Panc1 (cell line): ENCODE measurements at regions not wholly inside any gene's neighbourhood (a gene's known extent, or its start where the extent isn't known, plus 50 kb on each side); places are given as distances from the start of the nearest gene placed in this dataset.

Experiments used
- ATAC-seq: fragments of 200-7000 bp; cut with Tn5 transposase; 2 replicates; pipeline ENCODE4 v1.9.1; 2020; ENCODE audit warnings: mild to moderate bottlenecking, moderate library complexity
- BruUV-seq: library from RNA; stranded (reverse); fragments of 400-500 nt; replicated peaks from 2 replicates; lab custom pipeline; 2021; lab: Mats Ljungman, UMichigan
- CTCF ChIA-PET: fragments of 300-600 bp; sonication (Branson Sonifier 250); formaldehyde crosslinking; loops from one replicate; lab custom pipeline; 2022; ENCODE audit warnings: antibody characterized with exemption; lab: Charles Lee
- POLR2A ChIA-PET: fragments of 300-600 bp; sonication (Branson Sonifier 250); formaldehyde crosslinking; loops from one replicate; lab custom pipeline; 2022; ENCODE audit warnings: antibody characterized with exemption; lab: Charles Lee
- DNase-seq: peaks from one replicate; pipeline ENCODE4 v3.0.0-alpha.2; 2010; ENCODE audit warnings: low read depth, low spot score
- H3K27ac ChIP-seq: 2 replicates; pipeline ENCODE4 v1.5.1; 2011; ENCODE audit warnings: mild to moderate bottlenecking, low read length, inconsistent platforms
- H3K27me3 ChIP-seq: fragments of 200-500 bp; sonication (Bioruptor generic); 2 replicates; pipeline ENCODE4 v1.6.0; 2014; ENCODE audit warnings: low read length, inconsistent platforms; ENCODE audit not compliant: control insufficient read depth, insufficient read depth
- H3K36me3 ChIP-seq: fragments of 200-500 bp; sonication (Bioruptor generic); 2 replicates; pipeline ENCODE4 v1.5.1; 2014; ENCODE audit warnings: inconsistent platforms, mild to moderate bottlenecking, low read length, moderate library complexity; ENCODE audit not compliant: control insufficient read depth, insufficient read depth
- H3K4me1 ChIP-seq: 2 replicates; pipeline ENCODE4 v1.5.1; 2011; ENCODE audit warnings: inconsistent platforms, mild to moderate bottlenecking, low read length, moderate library complexity; ENCODE audit not compliant: control insufficient read depth, insufficient read depth
- H3K4me3 ChIP-seq, 2 experiments: 2 replicates each; pipeline ENCODE4 v1.5.1; 2011 to 2012; ENCODE audit warnings: low read depth in 2 of 2, low read length in 2 of 2, mild to moderate bottlenecking in 2 of 2, inconsistent platforms in 1 of 2, moderate library complexity in 1 of 2
- H3K9me3 ChIP-seq: fragments of 200-500 bp; sonication (Bioruptor generic); 2 replicates; pipeline ENCODE4 v1.5.1; 2014; ENCODE audit warnings: low read depth, mild to moderate bottlenecking, inconsistent platforms, low read length, moderate library complexity; ENCODE audit not compliant: control insufficient read depth, insufficient read depth
- POLR2AphosphoS5 ChIP-seq: IDR thresholded peaks from 2 replicates; pipeline ENCODE4 v1.6.1; 2012; ENCODE audit warnings: mild to moderate bottlenecking, low read depth, low read length, moderate library complexity
- SIN3A ChIP-seq: IDR thresholded peaks from 2 replicates; pipeline ENCODE4 v1.6.1; 2012; ENCODE audit warnings: low read depth, mild to moderate bottlenecking, low read length, moderate library complexity, borderline replicate concordance; ENCODE audit not compliant: insufficient read depth
- TCF7L2 ChIP-seq: IDR thresholded peaks from 2 replicates; pipeline ENCODE4 v1.6.1; 2011; ENCODE audit warnings: mild to moderate bottlenecking, low read depth, low read length, inconsistent platforms
- in situ Hi-C: cut with HindIII; loops from 2 replicates; pipeline ENCODE4 v1.10.0; 2016; ENCODE audit warnings: low sequenced_read_pairs, low pct_unique_long_range_greater_than_20kb
- intact Hi-C: fragments of 100-400 bp; cut with micrococcal nuclease; formaldehyde crosslinking; loops from one replicate; pipeline ENCODE4 v1.10.0; 2022; ENCODE audit not compliant: unreplicated experiment
- TF ChIP-seq, protein P1 (sequence below), 2 experiments: IDR thresholded peaks; 2 replicates each; pipeline ENCODE4 v1.6.1; 2011 to 2012; ENCODE audit warnings: low read depth in 2 of 2, control low read depth in 1 of 2, low read length in 1 of 2, mild to moderate bottlenecking in 1 of 2, moderate library complexity in 1 of 2; ENCODE audit not compliant: insufficient read depth in 1 of 2
- TF ChIP-seq, protein P2 (sequence below): fragments of 450-650 bp; IDR thresholded peaks from 2 replicates; pipeline ENCODE4 v1.5.1; 2017; ENCODE audit warnings: mild to moderate bottlenecking

DNA sequence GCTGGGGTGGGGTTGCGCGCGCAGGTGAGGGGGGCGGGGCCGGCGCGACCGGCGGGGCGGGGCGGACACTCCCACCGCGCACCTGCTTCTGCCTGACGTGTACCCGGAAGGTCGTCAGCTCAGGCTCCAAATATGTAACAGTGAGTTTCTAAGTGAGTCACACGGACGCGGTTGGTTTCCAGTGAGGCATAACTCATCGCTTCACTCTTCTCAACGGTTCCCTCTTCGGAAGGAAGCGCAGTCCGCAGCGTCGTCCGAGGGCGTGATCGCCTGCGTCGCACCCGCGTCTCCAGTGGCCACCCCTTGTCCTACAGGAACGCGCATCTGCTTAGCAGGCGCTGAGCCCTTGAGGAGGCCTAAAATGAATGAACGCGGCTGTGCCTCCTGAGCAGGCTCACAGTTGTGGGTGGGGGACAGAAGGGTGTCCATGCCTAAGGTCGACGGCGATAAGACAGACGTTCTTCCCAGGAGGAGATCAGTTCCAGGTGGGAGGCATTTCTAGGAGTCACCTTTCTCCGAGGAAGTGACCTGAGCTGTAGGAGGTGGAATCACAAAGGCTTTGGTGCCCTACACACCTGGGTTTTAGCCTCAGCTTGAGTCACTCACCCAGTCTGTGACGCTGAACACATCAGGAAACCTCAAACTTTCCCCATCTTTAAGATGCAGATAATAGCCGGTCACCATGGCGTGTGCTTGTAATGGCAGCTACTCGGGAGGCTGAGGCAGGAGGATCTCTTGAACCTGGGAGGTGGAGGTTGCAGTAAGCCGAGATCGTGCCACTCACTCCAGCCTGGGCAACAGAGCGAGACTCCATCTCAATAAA, 50.9 kb upstream of the EZR start:
- ChIA-PET POLR2A (interaction anchor here (0.5 to 1.7 kb wide), 6 partner anchors 9 to 684 kb away, joined by 3 to 7 read pairs (median 4); no protein-coding TSS in a partner anchor), CTCF (no interaction called here)
- ATAC-seq = peak; percentile 95; the same call in 1 of the 2 replicates
- TF ChIP-seq POLR2AphosphoS5 = 0 out of 2 replicates have a peak, but pooled peaks have one; percentile 52
- TF ChIP-seq TCF7L2 = no peak
- H3K27me3 ChIP-seq = no peaks in the 10 kb centered on the region
- H3K4me1 ChIP-seq = peaks cover 21% of the 10 kb centered on the region
- DNase-seq = peak; percentile 94
- intact Hi-C loops (loop anchor here (5.0 kb wide), 1 partner anchor 53 kb away; the partner anchor contains the start of gene EZR), in situ Hi-C loops (no loop called here)
- no peaks in the 10 kb centered on the region for H3K36me3 ChIP-seq
- no peaks in the 10 kb centered on the region for H3K9me3 ChIP-seq
- peak overlapping the region; percentile 95 for H3K27ac ChIP-seq
- peak overlapping the region; percentile 60 to 87 for H3K4me3 ChIP-seq
- TSS peak; percentile 99 for BruUV-seq

- BruUV-seq = TSS peak; percentile 100
- Histone ChIP-seq H3K36me3 (no peaks in the 10 kb centered on the region), H3K9me3 (no peaks in the 10 kb centered on the region), H3K27me3 (no peaks in the 10 kb centered on the region), H3K4me1 (peaks cover 23% of the 10 kb centered on the region), H3K27ac (peak overlapping the region; percentile 88), H3K4me3 (peak overlapping the region; percentile 60 to 66)
- ChIA-PET CTCF (no interaction called here), POLR2A (interaction anchor here (0.6 to 1.7 kb wide), 5 partner anchors 16 to 683 kb away, joined by 3 to 7 read pairs (median 5); no protein-coding TSS in a partner anchor)
- TF ChIP-seq, protein P1, sequence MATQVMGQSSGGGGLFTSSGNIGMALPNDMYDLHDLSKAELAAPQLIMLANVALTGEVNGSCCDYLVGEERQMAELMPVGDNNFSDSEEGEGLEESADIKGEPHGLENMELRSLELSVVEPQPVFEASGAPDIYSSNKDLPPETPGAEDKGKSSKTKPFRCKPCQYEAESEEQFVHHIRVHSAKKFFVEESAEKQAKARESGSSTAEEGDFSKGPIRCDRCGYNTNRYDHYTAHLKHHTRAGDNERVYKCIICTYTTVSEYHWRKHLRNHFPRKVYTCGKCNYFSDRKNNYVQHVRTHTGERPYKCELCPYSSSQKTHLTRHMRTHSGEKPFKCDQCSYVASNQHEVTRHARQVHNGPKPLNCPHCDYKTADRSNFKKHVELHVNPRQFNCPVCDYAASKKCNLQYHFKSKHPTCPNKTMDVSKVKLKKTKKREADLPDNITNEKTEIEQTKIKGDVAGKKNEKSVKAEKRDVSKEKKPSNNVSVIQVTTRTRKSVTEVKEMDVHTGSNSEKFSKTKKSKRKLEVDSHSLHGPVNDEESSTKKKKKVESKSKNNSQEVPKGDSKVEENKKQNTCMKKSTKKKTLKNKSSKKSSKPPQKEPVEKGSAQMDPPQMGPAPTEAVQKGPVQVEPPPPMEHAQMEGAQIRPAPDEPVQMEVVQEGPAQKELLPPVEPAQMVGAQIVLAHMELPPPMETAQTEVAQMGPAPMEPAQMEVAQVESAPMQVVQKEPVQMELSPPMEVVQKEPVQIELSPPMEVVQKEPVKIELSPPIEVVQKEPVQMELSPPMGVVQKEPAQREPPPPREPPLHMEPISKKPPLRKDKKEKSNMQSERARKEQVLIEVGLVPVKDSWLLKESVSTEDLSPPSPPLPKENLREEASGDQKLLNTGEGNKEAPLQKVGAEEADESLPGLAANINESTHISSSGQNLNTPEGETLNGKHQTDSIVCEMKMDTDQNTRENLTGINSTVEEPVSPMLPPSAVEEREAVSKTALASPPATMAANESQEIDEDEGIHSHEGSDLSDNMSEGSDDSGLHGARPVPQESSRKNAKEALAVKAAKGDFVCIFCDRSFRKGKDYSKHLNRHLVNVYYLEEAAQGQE (IDR thresholded peaks at IDR 0.05; ENCODE audit: insufficient read depth in 1 of 2, low read depth in 2 of 2, low read length in 1 of 2) = no peak
- peak; percentile 63; the same call in 1 of the 2 replicates for TF ChIP-seq POLR2AphosphoS5
- no peak for TF ChIP-seq SIN3A
- TF ChIP-seq, protein P2, sequence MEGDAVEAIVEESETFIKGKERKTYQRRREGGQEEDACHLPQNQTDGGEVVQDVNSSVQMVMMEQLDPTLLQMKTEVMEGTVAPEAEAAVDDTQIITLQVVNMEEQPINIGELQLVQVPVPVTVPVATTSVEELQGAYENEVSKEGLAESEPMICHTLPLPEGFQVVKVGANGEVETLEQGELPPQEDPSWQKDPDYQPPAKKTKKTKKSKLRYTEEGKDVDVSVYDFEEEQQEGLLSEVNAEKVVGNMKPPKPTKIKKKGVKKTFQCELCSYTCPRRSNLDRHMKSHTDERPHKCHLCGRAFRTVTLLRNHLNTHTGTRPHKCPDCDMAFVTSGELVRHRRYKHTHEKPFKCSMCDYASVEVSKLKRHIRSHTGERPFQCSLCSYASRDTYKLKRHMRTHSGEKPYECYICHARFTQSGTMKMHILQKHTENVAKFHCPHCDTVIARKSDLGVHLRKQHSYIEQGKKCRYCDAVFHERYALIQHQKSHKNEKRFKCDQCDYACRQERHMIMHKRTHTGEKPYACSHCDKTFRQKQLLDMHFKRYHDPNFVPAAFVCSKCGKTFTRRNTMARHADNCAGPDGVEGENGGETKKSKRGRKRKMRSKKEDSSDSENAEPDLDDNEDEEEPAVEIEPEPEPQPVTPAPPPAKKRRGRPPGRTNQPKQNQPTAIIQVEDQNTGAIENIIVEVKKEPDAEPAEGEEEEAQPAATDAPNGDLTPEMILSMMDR = no peak
- TF ChIP-seq TCF7L2 = no peak
- in situ Hi-C loops = no loop called here
- intact Hi-C loops = loop anchor here (5.0 kb wide), 1 partner anchor 52 kb away; the partner anchor contains the start of gene EZR
- ATAC-seq (peak; percentile 92), DNase-seq (no peak)
Measured at GRCh38 chr6:158868890-158869825, 50.0 kb upstream of the EZR start.
